Hepatocyte (in vitro differentiated cells): ENCODE measurements at regions not wholly inside any gene's neighbourhood (a gene's known extent, or its start where the extent isn't known, plus 50 kb on each side); places are given as distances from the start of the nearest gene placed in this dataset.

Experiments
- DNase-seq: peaks from one replicate; pipeline ENCODE4 v3.0.0-alpha.2; 2016; ENCODE audit warnings: low spot score
- H2AFZ ChIP-seq: fragments of 200-600 bp; sonication (generic); 2 replicates; pipeline ENCODE4 v1.6.0; 2016; ENCODE audit warnings: antibody characterized with exemption, mild to moderate bottlenecking
- H3K27ac ChIP-seq: fragments of 200-600 bp; sonication (generic); 2 replicates; pipeline ENCODE4 v1.5.1; 2016; ENCODE audit warnings: mild to moderate bottlenecking
- H3K27me3 ChIP-seq: fragments of 200-600 bp; sonication (generic); 2 replicates; pipeline ENCODE4 v1.6.1; 2016
- H3K36me3 ChIP-seq: fragments of 200-600 bp; sonication (generic); replicated peaks from 2 replicates; pipeline ENCODE4 v1.5.1; 2016; ENCODE audit warnings: low read depth; ENCODE audit not compliant: insufficient read depth
- H3K4me1 ChIP-seq: fragments of 200-600 bp; sonication (generic); 2 replicates; pipeline ENCODE4 v1.5.1; 2016; ENCODE audit warnings: mild to moderate bottlenecking, moderate library complexity; ENCODE audit not compliant: insufficient read depth
- H3K4me2 ChIP-seq: fragments of 200-600 bp; sonication (generic); 2 replicates; pipeline ENCODE4 v1.6.0; 2016
- H3K4me3 ChIP-seq: fragments of 200-600 bp; sonication (generic); 2 replicates; pipeline ENCODE4 v1.5.1; 2016; ENCODE audit warnings: mild to moderate bottlenecking
- H3K79me2 ChIP-seq: fragments of 200-600 bp; sonication (generic); 2 replicates; pipeline ENCODE4 v1.6.0; 2017; ENCODE audit warnings: mild to moderate bottlenecking
- H3K9me2 ChIP-seq: fragments of 200-600 bp; sonication (generic); replicated peaks from 2 replicates; pipeline ENCODE4 v1.6.0; 2017; ENCODE audit warnings: mild to moderate bottlenecking; ENCODE audit not compliant: insufficient read depth
- H3K9me3 ChIP-seq: fragments of 200-600 bp; sonication (generic); 2 replicates; pipeline ENCODE4 v1.5.1; 2016; ENCODE audit warnings: low read depth, mild to moderate bottlenecking
- H4K20me1 ChIP-seq: fragments of 200-600 bp; sonication (generic); 2 replicates; pipeline ENCODE4 v1.6.0; 2016; ENCODE audit warnings: mild to moderate bottlenecking; ENCODE audit not compliant: insufficient read depth, poor library complexity, severe bottlenecking
- EZH2 ChIP-seq: fragments of 200-600 bp; sonication (generic); IDR thresholded peaks from 2 replicates; pipeline ENCODE4 v1.6.1; 2016; ENCODE audit warnings: antibody characterized with exemption, mild to moderate bottlenecking, borderline replicate concordance
- EZH2phosphoT487 ChIP-seq: fragments of 200-600 bp; sonication (generic); IDR thresholded peaks from one replicate; pipeline ENCODE4 v1.6.1; 2018; ENCODE audit warnings: antibody characterized with exemption, mild to moderate bottlenecking, low read depth, moderate library complexity; ENCODE audit not compliant: unreplicated experiment, severe bottlenecking
- WGBS: methylation state at CpG from one replicate; pipeline ENCODE4 v1.1.6; 2016; ENCODE audit warnings: low lambda C conversion rate; ENCODE audit errors: missing lambda C conversion rate; 5-methylcytosine and 5-hydroxymethylcytosine counted together
- TF ChIP-seq, protein P1 (sequence below): fragments of 200-600 bp; sonication (generic); IDR thresholded peaks from 2 replicates; pipeline ENCODE4 v1.5.1; 2016; ENCODE audit warnings: antibody characterized with exemption, mild to moderate bottlenecking; ENCODE audit not compliant: poor library complexity

- H3K36me3 ChIP-seq: no peaks in the 10 kb centered on the region
- no peak overlapping the region for H3K4me3 ChIP-seq
- 84% methylated on average over 2 of the region's 2 CpGs for WGBS
- H3K27me3 ChIP-seq: no peaks in the 10 kb centered on the region
- no peaks in the 10 kb centered on the region for H3K9me2 ChIP-seq
- H4K20me1 ChIP-seq: no peaks in the 10 kb centered on the region
- H3K4me2 ChIP-seq: no peak overlapping the region
- H3K79me2 ChIP-seq: no peaks in the 10 kb centered on the region
- no peaks in the 10 kb centered on the region for H3K9me3 ChIP-seq
- no peak overlapping the region for H3K27ac ChIP-seq
- H2AFZ ChIP-seq: no peak overlapping the region
- no peaks in the 10 kb centered on the region for H3K4me1 ChIP-seq
- TF ChIP-seq EZH2: no peak
- TF ChIP-seq, protein P1, sequence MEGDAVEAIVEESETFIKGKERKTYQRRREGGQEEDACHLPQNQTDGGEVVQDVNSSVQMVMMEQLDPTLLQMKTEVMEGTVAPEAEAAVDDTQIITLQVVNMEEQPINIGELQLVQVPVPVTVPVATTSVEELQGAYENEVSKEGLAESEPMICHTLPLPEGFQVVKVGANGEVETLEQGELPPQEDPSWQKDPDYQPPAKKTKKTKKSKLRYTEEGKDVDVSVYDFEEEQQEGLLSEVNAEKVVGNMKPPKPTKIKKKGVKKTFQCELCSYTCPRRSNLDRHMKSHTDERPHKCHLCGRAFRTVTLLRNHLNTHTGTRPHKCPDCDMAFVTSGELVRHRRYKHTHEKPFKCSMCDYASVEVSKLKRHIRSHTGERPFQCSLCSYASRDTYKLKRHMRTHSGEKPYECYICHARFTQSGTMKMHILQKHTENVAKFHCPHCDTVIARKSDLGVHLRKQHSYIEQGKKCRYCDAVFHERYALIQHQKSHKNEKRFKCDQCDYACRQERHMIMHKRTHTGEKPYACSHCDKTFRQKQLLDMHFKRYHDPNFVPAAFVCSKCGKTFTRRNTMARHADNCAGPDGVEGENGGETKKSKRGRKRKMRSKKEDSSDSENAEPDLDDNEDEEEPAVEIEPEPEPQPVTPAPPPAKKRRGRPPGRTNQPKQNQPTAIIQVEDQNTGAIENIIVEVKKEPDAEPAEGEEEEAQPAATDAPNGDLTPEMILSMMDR: no peak
- no peak for TF ChIP-seq EZH2phosphoT487
- DNase-seq: no peak
Observed at GRCh38 chr2:137862651-137863050, 101.6 kb upstream of the HNMT start.

GRCh38 chr2:137865954-137866540 is 98.2 kb upstream of the HNMT start:
- Histone ChIP-seq H3K9me2 (no peaks in the 10 kb centered on the region), H3K79me2 (no peaks in the 10 kb centered on the region), H4K20me1 (no peaks in the 10 kb centered on the region), H3K4me1 (no peaks in the 10 kb centered on the region), H3K27ac (no peak overlapping the region), H3K27me3 (no peaks in the 10 kb centered on the region), H3K4me3 (no peak overlapping the region), H3K36me3 (no peaks in the 10 kb centered on the region), H2AFZ (no peak overlapping the region), H3K9me3 (no peaks in the 10 kb centered on the region), H3K4me2 (no peak overlapping the region)
- peak; percentile 68 for DNase-seq
- 24% methylated on average over 2 of the region's 2 CpGs for WGBS
- TF ChIP-seq EZH2 (no peak), EZH2phosphoT487 (no peak)
- TF ChIP-seq, protein P1: peak; percentile 78

- TF ChIP-seq, protein P1: no peak
- no peak for TF ChIP-seq EZH2phosphoT487
- no peak for TF ChIP-seq EZH2
Observed at GRCh38 chr2:137870682-137871081, 93.6 kb upstream of the HNMT start.

More at GRCh38 chr2:137870682-137871081, 93.6 kb upstream of the HNMT start:
- Histone ChIP-seq H3K4me1 (peaks cover 8% of the 10 kb centered on the region), H3K9me3 (no peaks in the 10 kb centered on the region), H3K4me3 (no peak overlapping the region), H3K4me2 (peak overlapping the region; percentile 0), H4K20me1 (no peaks in the 10 kb centered on the region), H3K9me2 (no peaks in the 10 kb centered on the region), H3K27me3 (no peaks in the 10 kb centered on the region), H3K79me2 (no peaks in the 10 kb centered on the region), H2AFZ (no peak overlapping the region), H3K27ac (no peak overlapping the region), H3K36me3 (no peaks in the 10 kb centered on the region)
- no peak for DNase-seq
- WGBS: 7% methylated on average over 1 of the region's 1 CpG
